ENCODE measurements at regions not wholly inside any gene's neighbourhood (a gene's known extent, or its start where the extent isn't known, plus 50 kb on each side); places are given as distances from the start of the nearest gene placed in this dataset.
"Not testable (repeated sequence)": the region's sequence is repeated elsewhere in the genome, so short reads cannot be mapped to it uniquely, and the experiment has no call there.

- DNase-seq: no peak
These were observed 105.7 kb downstream of the RTP4 start for GRCh38 chr3:187473778-187474406.

- DNase-seq: not testable (repeated sequence)
These were observed 98.1 kb downstream of the RTP4 start for GRCh38 chr3:187466306-187466705.

- DNase-seq: no peak
These were observed 97.3 kb downstream of the RTP4 start for GRCh38 chr3:187465503-187465902.

GRCh38 chr3:187464682-187465081 is 96.5 kb downstream of the RTP4 start:
- no peak for DNase-seq

GRCh38 chr3:187458921-187459320 is 90.7 kb downstream of the RTP4 start:
- DNase-seq: no peak

- no peak for DNase-seq
These were observed 90.2 kb downstream of the RTP4 start for GRCh38 chr3:187458383-187458782.

GRCh38 chr3:187456250-187456649 is 88.1 kb downstream of the RTP4 start:
- no peak for DNase-seq

- DNase-seq: no peak
These were observed 86.1 kb downstream of the RTP4 start for GRCh38 chr3:187454085-187454815.

- no peak for DNase-seq
These were observed 82.4 kb downstream of the RTP4 start for GRCh38 chr3:187450431-187451190.

- no peak for DNase-seq
These were observed 80.5 kb downstream of the RTP4 start for GRCh38 chr3:187448674-187449073.

- no peak for DNase-seq
These were observed 79.6 kb downstream of the RTP4 start for GRCh38 chr3:187447737-187448136.

- no peak for DNase-seq
These were observed 77.2 kb downstream of the RTP4 start for GRCh38 chr3:187445356-187445755.

GRCh38 chr3:187434524-187434923 is 66.3 kb downstream of the RTP4 start:
- DNase-seq: no peak

GRCh38 chr3:187430576-187430975 is 62.4 kb downstream of the RTP4 start:
- DNase-seq: no peak

Data from right lung (tissue), 2 donors.